H9 (cell line): ENCODE measurements at regions not wholly inside any gene's neighbourhood (a gene's known extent, or its start where the extent isn't known, plus 50 kb on each side); places are given as distances from the start of the nearest gene placed in this dataset.

Experiments
- DNase-seq: peaks from one replicate; pipeline ENCODE4 v3.0.0-alpha.2; 2017
- H2AFZ ChIP-seq: one replicate; pipeline ENCODE4 v1.6.1; 2013; ENCODE audit warnings: mild to moderate bottlenecking, low read length, control low read depth, moderate library complexity
- H2AK5ac ChIP-seq: 2 replicates; pipeline ENCODE4 v1.6.1; 2013; ENCODE audit warnings: low read length, control low read depth, mixed read lengths; ENCODE audit not compliant: insufficient read length
- H2BK120ac ChIP-seq: one replicate; pipeline ENCODE4 v1.6.1; 2013; ENCODE audit warnings: low read depth, mild to moderate bottlenecking, low read length, control low read depth, inconsistent platforms; ENCODE audit not compliant: poor library complexity, severe bottlenecking
- H2BK12ac ChIP-seq: 2 replicates; pipeline ENCODE4 v1.6.1; 2013; ENCODE audit warnings: low read length, control low read depth, mixed read lengths, low read depth; ENCODE audit not compliant: insufficient read length
- H2BK15ac ChIP-seq: 2 replicates; pipeline ENCODE4 v1.6.1; 2013; ENCODE audit warnings: low read depth, low read length, control low read depth
- H2BK20ac ChIP-seq: one replicate; pipeline ENCODE4 v1.6.1; 2013; ENCODE audit warnings: low read depth, mild to moderate bottlenecking, low read length, control low read depth, inconsistent platforms; ENCODE audit not compliant: poor library complexity, severe bottlenecking
- H2BK5ac ChIP-seq: 2 replicates; pipeline ENCODE4 v1.6.1; 2013; ENCODE audit warnings: low read length, control low read depth, mixed read lengths; ENCODE audit not compliant: insufficient read length
- H3K14ac ChIP-seq: 2 replicates; pipeline ENCODE4 v1.6.1; 2013; ENCODE audit warnings: low read length, control low read depth; ENCODE audit not compliant: insufficient read depth
- H3K18ac ChIP-seq: 2 replicates; pipeline ENCODE4 v1.6.1; 2013; ENCODE audit warnings: low read depth, mild to moderate bottlenecking, mixed read lengths, low read length, control low read depth; ENCODE audit not compliant: insufficient read length
- H3K23ac ChIP-seq: 2 replicates; pipeline ENCODE4 v1.6.1; 2013; ENCODE audit warnings: low read length, control low read depth, mixed read lengths, low read depth; ENCODE audit not compliant: insufficient read length
- H3K23me2 ChIP-seq: 2 replicates; pipeline ENCODE4 v1.6.1; 2013; ENCODE audit warnings: low read depth, mild to moderate bottlenecking, mixed read lengths, low read length, control low read depth; ENCODE audit not compliant: insufficient read length, poor library complexity, severe bottlenecking
- H3K27ac ChIP-seq: 2 replicates; pipeline ENCODE4 v1.5.1; 2013; ENCODE audit warnings: low read length, control low read depth, mixed read lengths, low read depth; ENCODE audit not compliant: insufficient read length
- H3K27me3 ChIP-seq: 2 replicates; pipeline ENCODE4 v1.6.1; 2013; ENCODE audit warnings: low read length, control low read depth, inconsistent platforms; ENCODE audit not compliant: insufficient read depth
- H3K4ac ChIP-seq: 2 replicates; pipeline ENCODE4 v1.6.1; 2013; ENCODE audit warnings: low read depth, mild to moderate bottlenecking, control low read depth, inconsistent platforms, low read length, moderate library complexity
- H3K4me1 ChIP-seq: 2 replicates; pipeline ENCODE4 v1.6.1; 2013; ENCODE audit warnings: low read length, control low read depth, inconsistent platforms; ENCODE audit not compliant: insufficient read depth
- H3K4me2 ChIP-seq: 2 replicates; pipeline ENCODE4 v1.6.1; 2013; ENCODE audit warnings: low read length, control low read depth, mixed read lengths; ENCODE audit not compliant: insufficient read length, insufficient read depth
- H3K56ac ChIP-seq: 2 replicates; pipeline ENCODE4 v1.6.1; 2013; ENCODE audit warnings: low read depth, mild to moderate bottlenecking, mixed read lengths, low read length, control low read depth; ENCODE audit not compliant: insufficient read length
- H3K79me1 ChIP-seq: 2 replicates; pipeline ENCODE4 v1.6.1; 2013; ENCODE audit warnings: low read depth, mild to moderate bottlenecking, moderate library complexity, low read length, control low read depth, inconsistent platforms; ENCODE audit not compliant: insufficient read depth, poor library complexity, severe bottlenecking
- H3K79me2 ChIP-seq: 2 replicates; pipeline ENCODE4 v1.6.1; 2013; ENCODE audit warnings: low read length, control low read depth, inconsistent platforms; ENCODE audit not compliant: insufficient read depth
- H3K9ac ChIP-seq: 2 replicates; pipeline ENCODE4 v1.6.1; 2013; ENCODE audit warnings: low read length, control low read depth, mixed read lengths; ENCODE audit not compliant: insufficient read length; ENCODE audit errors: extremely low read depth
- H3K9me3 ChIP-seq: one replicate; pipeline ENCODE4 v1.6.1; 2013; ENCODE audit warnings: low read depth, low read length, inconsistent platforms; ENCODE audit not compliant: control insufficient read depth
- H3T11ph ChIP-seq: one replicate; pipeline ENCODE4 v1.6.1; 2013; ENCODE audit warnings: mild to moderate bottlenecking, low read length, control low read depth, inconsistent platforms
- H4K20me1 ChIP-seq: one replicate; pipeline ENCODE4 v1.6.1; 2013; ENCODE audit not compliant: control insufficient read depth, insufficient read length, insufficient read depth
- H4K5ac ChIP-seq: 2 replicates; pipeline ENCODE4 v1.6.1; 2013; ENCODE audit warnings: low read depth, mild to moderate bottlenecking, mixed read lengths, low read length, control low read depth; ENCODE audit not compliant: insufficient read length
- H4K8ac ChIP-seq: replicated peaks from 2 replicates; pipeline ENCODE4 v1.6.1; 2013; ENCODE audit warnings: low read length, control low read depth, mixed read lengths, low read depth; ENCODE audit not compliant: insufficient read length
- H4K91ac ChIP-seq: 2 replicates; pipeline ENCODE4 v1.6.1; 2013; ENCODE audit warnings: low read depth, mild to moderate bottlenecking, moderate library complexity, mixed read lengths, low read length, control low read depth; ENCODE audit not compliant: insufficient read length
- H3K27ac Mint-ChIP-seq, 3 experiments: 2 replicates in 2 of 3; 3 replicates in 1 of 3; pipeline ENCODE4 v1.8.0; 2020 to 2021; ENCODE audit warnings: mixed read lengths in 3 of 3, mild to moderate bottlenecking in 1 of 3, moderate library complexity in 1 of 3
- H3K27me3 Mint-ChIP-seq: 2 replicates; pipeline ENCODE4 v1.8.0; 2021; ENCODE audit warnings: low read depth, mild to moderate bottlenecking, moderate library complexity, mixed read lengths
- H3K36me3 Mint-ChIP-seq, 3 experiments: 2 replicates in 2 of 3; 3 replicates in 1 of 3; pipeline ENCODE4 v1.8.0; 2020 to 2021; ENCODE audit warnings: low read depth in 3 of 3, mixed read lengths in 3 of 3; ENCODE audit not compliant: insufficient read depth in 1 of 3
- H3K4me1 Mint-ChIP-seq, 2 experiments: 2 replicates each; pipeline ENCODE4 v1.8.0; 2020; ENCODE audit warnings: mixed read lengths in 2 of 2
- H3K4me3 Mint-ChIP-seq, 2 experiments: 2 replicates in 1 of 2; 3 replicates in 1 of 2; pipeline ENCODE4 v1.8.0; 2020 to 2021; ENCODE audit warnings: mild to moderate bottlenecking in 2 of 2, mixed read lengths in 2 of 2, moderate library complexity in 1 of 2
- H3K9me3 Mint-ChIP-seq, 2 experiments: 2 replicates in 1 of 2; 3 replicates in 1 of 2; pipeline ENCODE4 v1.8.0; 2020; ENCODE audit warnings: mild to moderate bottlenecking in 2 of 2, mixed read lengths in 2 of 2, moderate library complexity in 1 of 2
- CTCF ChIP-seq: fragments of 200-600 bp; sonication (generic); conservative IDR thresholded peaks from 3 replicates; pipeline ENCODE4 v1.8.0; 2021; ENCODE audit warnings: antibody characterized with exemption, mild to moderate bottlenecking
- WGBS: extraction: QIAGEN DNeasy Blood & Tissue Kit; methylation state at CpG from one replicate; pipeline ENCODE4 v1.1.7; 2013; ENCODE audit warnings: missing lambda C conversion rate, low lambda C conversion rate, mixed read lengths; ENCODE audit not compliant: insufficient read length; ENCODE audit errors: extremely low coverage; 5-methylcytosine and 5-hydroxymethylcytosine counted together

GRCh38 chr3:34189133-34189532 is 390.7 kb downstream of the PDCD6IP start:
- no peaks in the 10 kb centered on the region for H3K27me3 ChIP-seq
- Mint-ChIP-seq H3K4me1 (peaks cover 7 to 8% of the 10 kb centered on the region in 2 experiments), H3K4me3 (no peak overlapping the region), H3K9me3 (no peaks in the 10 kb centered on the region), H3K27me3 (no peaks in the 10 kb centered on the region), H3K27ac (no peak overlapping the region), H3K36me3 (no peaks in the 10 kb centered on the region)
- H4K20me1 ChIP-seq = no peaks in the 10 kb centered on the region
- H3K79me1 ChIP-seq = no peaks in the 10 kb centered on the region
- H3K56ac ChIP-seq = no peak overlapping the region
- no peak overlapping the region for H2BK15ac ChIP-seq
- no peak for DNase-seq
- no peaks in the 10 kb centered on the region for H3K23me2 ChIP-seq
- H3K14ac ChIP-seq = no peak overlapping the region
- H4K91ac ChIP-seq = no peak overlapping the region
- H3T11ph ChIP-seq = no peak overlapping the region
- H3K79me2 ChIP-seq = no peaks in the 10 kb centered on the region
- H3K9ac ChIP-seq = no peak overlapping the region
- H2AK5ac ChIP-seq = no peak overlapping the region
- no peak overlapping the region for H4K5ac ChIP-seq
- no CpG with 5 or more reads among the region's 7 CpGs for WGBS
- H3K18ac ChIP-seq = no peak overlapping the region
- no peak overlapping the region for H4K8ac ChIP-seq
- no peak overlapping the region for H2BK12ac ChIP-seq
- no peak overlapping the region for H2BK120ac ChIP-seq
- H3K4ac ChIP-seq = no peak overlapping the region
- no peak overlapping the region for H2AFZ ChIP-seq
- H3K23ac ChIP-seq = no peak overlapping the region
- no peak overlapping the region for H3K27ac ChIP-seq
- no peaks in the 10 kb centered on the region for H3K9me3 ChIP-seq
- H2BK5ac ChIP-seq = no peak overlapping the region
- no peaks in the 10 kb centered on the region for H3K4me1 ChIP-seq
- H2BK20ac ChIP-seq = no peak overlapping the region
- TF ChIP-seq CTCF = no peak
- no peak overlapping the region for H3K4me2 ChIP-seq
